IPS-NIHi7 (cell line): ENCODE measurements at regions not wholly inside any gene's neighbourhood (a gene's known extent, or its start where the extent isn't known, plus 50 kb on each side); places are given as distances from the start of the nearest gene placed in this dataset.

Experiments used
- DNase-seq: peaks from one replicate; pipeline ENCODE4 v3.0.0; 2012; ENCODE audit warnings: mixed read lengths; ENCODE audit errors: extremely low spot score

DNA sequence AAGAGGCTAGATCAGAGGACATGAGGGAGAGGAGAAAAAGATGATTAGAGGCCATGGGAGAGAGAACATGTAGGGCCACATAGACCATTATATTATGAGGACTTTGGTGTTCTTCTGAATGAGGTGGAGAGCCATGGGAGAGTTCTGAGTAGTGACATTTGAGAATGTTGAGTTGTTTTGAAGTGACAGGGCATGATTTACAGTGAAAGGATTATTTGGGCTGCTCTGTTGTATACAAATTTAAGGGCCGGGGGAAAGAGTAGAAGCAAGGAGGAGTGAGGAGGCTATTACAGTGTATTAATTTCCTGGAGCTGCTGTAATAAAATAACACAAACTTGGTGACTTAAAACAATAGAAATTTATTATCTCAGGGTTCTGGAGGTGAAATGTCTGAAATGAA, 102.5 kb upstream of the RGS4 start:
- no peak for DNase-seq

DNA sequence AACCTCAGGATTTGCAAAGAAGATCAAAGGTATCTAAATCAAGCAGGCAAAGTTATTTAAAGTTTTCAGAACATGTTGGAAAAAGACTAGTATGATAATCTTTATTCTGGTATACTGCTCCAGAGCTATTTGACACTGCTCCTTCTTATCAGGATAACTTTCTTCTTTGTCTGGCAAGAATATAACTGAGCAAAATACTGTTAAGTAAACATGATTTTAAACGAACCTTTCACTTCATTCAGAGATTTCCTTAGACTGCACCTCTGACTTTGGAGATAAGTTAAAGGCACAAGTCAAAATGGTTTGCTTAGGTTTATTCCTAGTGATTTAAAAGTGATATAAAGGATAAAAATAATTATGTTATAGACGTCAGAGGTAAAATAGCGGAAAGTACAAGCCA, 103.9 kb upstream of the CCDC190 start:
- no peak for DNase-seq

DNA sequence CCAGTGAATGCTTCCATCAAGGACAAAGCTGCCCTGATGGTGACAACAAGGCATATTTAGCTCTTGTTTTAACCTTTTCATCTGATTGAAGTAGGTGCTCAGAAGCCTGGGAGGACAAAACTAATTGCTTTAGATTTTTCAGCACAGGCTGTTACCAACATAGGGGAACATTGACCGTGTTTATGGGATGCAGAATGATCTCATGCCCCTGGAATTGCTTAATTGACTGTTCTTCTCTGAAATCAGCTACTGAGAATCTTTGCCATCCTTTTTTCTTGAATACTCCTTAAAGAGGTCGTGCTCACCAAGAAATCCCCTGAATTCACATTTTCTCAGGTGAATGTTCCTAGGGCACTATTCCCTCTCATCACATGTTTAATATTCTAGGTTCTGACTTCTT, 95.9 kb upstream of the CCDC190 start:
- no peak for DNase-seq

DNA sequence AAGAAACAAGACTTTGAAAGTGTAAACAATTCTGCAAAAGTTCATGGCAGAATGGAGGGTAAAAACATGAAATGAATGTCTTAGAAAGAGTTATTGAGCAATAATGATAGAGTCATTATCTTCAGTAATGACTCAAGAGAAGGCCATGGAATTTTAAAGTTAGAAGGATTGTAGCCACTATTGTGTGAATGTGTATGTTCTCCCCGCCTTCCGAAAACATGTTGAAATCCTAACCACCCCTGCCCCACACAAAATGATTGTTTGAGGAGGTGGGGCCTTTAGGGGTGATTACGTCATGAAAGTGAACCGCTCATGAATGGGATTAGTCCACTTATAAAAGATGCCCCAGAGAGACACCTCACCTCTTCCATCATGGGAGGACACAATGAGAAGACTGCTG, 93.8 kb upstream of the CCDC190 start:
- DNase-seq: no peak

DNA sequence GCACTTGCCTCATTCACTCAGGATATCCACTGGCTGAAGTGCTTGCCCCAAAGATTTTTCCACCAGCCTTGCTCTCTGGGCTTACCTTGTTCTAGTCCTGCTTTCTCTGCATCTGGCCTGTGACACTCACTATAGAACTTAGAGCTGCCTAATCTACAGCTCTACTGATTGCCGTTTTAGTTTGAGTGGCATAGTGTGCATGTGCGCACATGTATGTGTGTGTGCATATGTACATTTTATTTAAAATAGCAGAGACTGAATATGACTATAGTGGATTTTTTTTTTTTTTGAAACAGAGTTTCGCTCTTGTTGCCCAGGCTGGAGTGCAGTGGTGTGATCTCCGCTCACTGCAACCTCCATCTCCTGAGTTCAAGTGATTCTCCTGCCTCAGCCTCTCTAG, 92.0 kb upstream of the CCDC190 start:
- DNase-seq: no peak

DNA sequence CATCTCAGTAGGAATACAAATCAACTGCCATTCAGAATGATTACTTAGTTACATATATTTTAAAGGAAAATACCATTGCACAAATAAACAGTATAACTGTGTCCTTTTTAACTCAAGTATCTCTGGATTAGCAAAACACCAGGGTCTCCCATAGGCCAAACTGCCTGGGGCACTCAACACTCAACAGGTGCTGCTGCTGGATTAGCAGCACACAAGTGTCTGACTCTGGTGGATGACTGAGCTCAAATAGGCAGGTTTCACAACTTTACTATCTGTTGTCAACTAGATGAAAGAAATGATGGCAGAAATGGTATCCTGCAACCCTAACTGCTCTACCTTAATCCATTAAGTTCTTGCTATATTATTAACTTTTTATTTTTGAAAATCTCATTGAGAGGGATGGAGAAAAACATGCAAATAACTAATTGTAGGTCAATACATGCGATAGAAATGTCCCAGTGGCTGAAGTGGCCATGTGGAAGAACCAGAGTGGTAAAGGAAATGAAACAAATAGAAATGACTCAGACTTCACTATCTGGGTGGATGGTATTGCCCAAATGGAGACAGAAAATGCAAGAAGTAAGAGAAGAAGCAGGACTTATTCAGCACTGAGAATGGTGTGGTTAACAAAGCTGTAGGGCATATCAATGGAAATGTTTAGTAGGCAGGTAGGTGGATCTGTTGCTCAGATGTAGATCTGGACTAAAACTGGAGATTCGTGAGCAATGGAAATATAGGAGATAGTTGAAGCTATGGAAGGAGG, 90.8 kb upstream of the CCDC190 start:
- no peak for DNase-seq

DNA sequence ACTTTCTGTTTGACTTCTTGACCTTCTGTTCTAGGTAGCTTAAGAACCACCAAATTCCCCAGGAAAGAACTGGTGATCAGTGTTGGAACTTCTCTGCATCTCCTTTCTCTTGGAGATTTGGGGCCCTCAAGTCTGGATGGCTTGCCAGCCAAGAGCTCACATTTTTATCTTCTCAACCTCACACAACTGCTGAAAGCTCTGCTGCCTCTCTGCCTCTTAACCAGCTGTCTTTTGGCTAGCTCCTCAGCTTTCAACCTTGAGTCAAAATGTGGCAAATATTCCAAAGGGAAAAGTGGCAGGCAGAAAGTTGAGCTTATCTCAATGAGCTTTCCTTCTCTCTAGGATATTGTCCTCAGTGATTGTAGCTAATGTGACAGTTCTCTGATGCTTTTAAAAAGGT, 89.2 kb upstream of the CCDC190 start:
- DNase-seq: no peak

DNA sequence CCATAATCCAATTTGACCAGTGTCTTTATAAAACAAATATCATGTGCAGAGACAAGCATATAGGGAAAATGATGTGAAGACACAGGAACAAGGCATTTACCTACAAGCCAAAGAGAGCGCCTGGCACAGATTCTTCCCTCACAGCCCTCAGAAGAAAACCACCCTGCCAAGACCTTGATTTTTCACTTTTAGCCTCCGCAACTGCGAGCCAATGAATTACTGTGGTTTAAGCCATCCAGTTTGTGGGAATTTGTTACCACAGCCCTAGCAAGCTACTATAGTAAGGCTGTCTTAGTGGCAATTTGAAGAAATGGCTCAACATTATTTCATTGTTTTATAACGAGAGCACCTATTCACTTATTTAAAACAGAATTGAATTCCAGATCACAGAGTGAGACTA, 85.7 kb upstream of the CCDC190 start:
- no peak for DNase-seq

DNA sequence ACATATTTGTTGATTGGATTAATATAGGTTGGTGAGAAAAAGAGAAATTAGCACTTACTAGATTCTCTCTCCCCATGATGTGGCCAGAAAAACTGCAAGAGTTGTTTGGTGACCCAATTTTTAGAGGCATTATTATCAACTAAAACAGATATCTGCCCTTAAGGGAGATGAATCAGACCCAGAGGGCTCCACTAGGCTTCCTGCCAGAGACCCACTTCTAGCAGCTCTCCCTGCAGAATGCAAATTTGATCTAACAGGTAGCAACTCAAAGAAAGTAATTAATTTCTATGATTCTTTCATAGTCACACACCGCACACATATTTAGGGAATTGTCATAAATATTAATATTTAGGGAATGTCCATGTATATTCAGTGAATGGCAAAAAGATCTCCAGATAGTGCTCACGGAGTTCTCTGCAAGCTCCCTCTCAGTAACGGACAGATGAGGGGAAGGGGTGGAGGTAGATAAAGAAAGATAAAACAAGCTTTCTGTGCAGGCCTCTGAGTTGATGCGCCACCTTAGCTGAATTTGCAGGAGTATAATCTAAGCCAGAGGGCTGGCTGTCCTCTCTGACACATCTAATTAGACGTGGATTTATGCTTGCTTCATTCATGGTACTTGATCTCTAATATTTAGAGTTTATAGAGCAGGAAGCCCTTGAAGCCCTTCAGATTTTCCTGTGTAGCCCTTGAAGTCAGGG, 84.1 kb upstream of the CCDC190 start:
- DNase-seq: no peak

DNA sequence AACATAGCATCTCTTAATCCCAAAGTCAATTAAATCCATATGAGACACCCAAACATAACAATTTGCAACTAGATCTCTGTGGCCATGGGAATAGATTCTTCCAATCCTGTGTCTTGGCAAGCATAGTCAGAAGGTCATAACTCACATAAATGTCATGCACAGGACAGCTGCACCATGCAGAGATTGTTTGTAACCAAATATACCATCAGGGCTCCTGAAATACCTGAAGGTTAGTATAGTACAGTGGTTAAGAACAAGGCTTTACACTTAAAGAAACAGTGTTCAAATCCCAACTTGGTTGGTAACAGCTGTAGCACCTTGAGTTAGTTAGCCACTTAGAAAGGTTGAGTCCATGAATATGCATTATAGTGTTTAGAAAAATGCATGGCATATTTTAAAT, 82.6 kb upstream of the CCDC190 start:
- no peak for DNase-seq

DNA sequence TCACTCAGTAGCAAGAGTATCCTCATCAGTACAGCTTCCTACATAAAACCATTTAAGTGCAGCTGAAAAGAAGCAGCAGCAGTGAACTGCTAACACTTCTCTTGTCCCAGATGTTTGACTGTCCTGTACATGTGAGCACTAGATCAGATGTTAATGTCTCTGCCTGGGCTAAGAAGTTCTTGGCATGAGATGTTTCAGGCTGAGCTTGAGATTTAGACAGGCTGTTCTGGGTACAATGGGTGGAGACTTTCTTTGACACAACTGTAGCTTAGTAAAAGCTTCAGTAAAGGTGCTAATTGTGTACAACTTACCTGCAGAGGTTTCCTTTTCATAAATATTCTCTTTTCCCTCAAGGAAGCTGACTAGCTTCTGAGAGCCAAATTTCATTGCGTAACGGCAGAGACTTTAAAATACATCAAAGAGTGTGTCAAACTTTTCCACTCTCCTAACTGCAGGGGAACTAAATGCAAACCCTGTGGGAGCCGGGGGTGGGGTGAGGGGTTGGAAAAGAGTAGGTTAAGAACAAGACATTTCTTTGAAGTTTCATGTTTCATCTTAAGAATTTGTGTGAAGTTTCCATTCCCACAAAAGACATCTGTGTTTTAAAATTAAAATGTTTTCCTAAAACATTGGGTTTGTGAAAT, 82.1 kb upstream of the CCDC190 start:
- DNase-seq: no peak

DNA sequence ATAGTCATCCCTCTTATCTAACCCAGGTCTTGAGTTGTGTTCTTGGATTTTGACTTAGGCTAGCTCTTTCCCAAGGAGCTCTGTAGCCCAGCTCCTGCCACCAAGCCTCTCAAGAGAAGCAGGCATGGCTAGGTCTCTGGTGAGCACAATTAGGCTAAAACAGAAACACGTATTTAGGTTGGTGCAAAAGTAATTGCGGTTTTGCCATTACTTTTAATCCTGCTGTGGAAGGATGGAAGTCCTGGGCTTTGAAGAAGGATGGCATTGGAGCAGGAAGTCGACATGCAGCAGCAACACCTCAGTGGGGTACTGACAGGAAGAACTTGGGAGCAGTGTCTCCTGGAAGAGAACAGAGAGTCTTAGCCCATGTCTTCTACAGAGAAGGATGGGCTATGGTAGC, 80.0 kb upstream of the CCDC190 start:
- no peak for DNase-seq

DNA sequence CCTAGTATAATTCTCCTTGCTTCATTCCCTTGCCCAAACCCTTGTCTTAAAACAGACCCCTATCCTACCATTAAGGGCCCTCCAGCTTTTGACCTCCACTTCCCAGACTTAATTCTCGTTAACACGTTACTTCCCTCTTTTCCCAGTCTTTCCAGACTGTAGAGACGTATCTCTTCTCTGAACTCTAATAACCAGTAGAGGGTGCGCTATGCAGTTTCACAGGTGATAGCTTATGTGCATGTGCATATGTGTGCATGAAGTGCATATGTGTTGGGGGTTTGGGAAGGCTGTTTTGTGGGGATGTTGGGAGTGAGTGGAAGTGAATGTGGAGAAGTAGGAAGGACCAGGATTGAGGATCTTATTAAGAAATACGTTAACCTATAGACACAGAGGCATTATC, 78.1 kb upstream of the CCDC190 start:
- no peak for DNase-seq

DNA sequence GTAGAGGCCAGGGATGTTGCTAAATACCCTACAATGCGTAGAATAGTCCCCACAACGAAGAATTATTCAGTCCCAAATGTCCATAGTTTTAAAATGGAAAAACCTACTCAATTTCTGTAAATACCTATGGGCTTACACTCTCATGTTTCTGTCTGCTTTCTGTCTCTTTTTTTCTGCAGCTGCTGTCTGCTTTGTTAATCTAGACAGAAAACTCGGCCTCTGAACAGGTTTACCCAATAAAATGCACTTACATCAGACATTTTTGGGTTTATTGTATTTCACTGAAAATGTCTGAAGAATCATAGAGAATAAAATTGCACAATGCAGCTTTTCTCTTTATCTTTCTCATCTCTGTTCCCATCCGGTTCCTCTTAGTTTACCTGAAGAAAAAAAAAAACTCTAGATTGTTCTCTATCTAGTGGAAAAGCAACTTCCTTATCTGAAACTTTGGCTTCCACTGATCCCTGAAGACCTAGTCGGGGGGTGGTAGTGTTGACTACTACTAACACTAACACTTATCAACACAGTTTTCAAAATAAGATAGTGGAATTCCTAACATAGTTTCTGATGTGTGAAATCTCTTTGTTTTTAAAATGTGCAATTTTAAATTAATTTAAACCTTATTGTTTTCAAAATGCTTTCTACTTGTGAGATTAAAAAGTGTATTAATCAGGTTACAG, 76.9 kb upstream of the CCDC190 start:
- no peak for DNase-seq

DNA sequence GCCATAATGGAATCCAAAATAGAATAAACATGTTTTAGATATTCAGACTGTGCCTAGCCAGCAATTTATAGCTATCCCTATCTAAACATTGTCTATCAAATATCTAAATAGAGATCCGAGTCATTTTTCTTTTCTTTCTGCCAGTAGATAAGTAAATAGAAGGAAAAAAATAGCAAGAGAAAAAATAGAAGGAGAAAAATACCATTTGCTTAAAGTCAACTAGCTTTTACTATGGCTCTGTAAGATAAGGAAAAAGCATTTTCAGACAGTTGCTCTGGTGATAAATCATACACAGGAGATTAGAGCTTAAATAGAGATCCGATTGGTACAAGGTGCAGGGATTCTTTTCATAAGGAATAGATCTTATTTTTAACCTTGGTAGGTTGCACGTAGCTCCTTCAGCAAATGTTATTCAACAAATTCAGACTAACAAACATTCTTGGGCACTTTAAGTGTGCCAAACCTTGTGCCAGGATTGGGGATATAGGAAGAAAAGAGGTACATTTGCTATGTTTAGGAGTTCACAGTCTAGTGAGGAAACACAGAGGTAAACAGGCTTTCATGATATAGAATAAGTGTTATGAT, 70.1 kb upstream of the CCDC190 start:
- DNase-seq: no peak

DNA sequence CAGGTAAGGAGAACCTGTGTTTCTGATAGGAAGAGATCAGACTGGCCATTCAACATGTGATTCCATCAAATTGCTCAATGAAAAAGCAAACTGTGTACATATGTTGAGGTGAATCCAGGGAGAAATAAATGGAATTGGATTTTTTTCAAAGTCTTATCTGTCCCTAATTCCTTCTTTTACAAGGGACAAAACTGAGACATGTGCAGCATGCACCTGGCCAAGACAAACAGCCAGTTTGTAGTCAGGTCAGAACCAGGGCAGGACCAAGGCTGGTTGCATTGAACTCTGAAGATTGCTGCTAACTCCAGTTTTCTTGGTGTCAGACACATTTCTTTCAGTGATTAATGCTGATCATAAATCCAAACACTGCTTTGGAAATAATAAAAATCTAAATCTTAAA, 69.6 kb upstream of the CCDC190 start:
- no peak for DNase-seq

DNA sequence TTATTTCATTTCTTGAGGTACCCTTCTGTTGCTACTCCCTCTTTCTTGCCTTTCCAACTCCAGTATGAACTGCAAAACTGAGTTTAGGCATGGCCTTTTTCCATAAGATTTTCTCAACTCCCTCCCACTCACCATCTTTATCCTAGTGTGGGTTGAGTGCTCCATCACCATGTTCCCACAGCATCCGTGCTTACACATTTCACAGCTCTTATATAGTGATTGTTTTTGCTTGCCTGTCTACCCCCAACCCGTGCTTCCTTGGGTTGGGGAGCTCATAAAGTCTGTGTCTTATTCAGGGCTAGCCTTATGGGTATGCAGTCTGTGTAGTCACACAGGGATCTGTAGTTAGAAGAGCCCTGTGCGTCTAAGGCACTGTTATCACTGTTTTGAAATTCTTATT, 68.2 kb upstream of the CCDC190 start:
- DNase-seq: no peak

DNA sequence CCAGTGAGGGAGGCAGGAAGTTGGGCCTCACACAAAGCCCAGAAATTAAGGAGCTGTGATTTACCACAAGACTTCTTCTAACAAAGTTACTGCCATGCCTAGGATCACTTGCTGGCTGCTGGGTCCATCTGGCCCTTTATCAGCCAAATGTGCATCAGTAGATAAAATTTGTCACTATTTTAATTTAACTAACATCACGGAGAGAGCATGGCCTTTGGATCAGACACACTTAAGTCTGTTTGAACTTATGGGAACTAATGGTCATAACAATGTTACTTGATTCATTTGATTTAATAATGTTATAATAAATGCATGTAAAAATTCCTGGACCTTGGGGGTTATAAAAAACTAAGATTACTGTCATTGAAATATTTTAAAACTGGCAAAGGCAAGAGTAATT, 67.2 kb upstream of the CCDC190 start:
- DNase-seq: no peak

DNA sequence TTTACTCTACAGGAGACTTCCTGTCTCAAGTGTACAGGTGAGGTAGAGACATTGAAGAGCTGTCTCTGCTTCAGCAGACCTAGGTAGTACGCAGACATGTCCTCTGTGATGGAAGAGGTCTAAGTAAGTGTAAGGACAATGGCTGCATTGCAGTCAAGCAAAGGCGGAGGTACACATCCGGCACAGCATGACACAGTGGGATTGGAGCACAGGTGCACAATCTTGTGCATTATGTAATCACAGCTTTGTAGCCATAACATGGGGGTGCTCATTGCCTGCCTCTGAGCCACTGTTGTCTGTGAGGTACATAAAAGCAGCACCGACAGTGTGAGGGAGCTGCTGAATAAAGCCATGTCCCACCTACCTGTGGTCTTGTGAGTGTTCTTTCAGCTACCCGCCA, 66.4 kb upstream of the CCDC190 start:
- no peak for DNase-seq

DNA sequence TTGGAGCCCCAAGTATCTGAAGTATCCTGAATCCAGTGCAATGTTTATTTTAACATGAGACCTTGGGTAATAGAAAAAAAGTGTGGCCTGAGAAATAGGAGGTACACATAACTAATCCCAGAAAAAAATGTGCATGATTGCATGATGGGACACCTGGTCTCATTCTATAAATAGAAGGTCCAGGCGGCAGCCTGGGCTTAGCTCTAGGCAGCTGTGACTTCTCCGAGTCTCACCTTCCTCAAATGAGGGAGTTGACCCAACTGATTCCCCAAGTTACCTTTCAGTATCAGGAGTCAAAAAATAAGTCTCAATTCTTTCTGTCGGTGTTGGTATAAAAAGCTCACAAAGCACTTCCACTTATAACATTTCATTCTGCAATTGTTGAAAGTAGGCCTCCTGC, 65.9 kb upstream of the CCDC190 start:
- no peak for DNase-seq

DNA sequence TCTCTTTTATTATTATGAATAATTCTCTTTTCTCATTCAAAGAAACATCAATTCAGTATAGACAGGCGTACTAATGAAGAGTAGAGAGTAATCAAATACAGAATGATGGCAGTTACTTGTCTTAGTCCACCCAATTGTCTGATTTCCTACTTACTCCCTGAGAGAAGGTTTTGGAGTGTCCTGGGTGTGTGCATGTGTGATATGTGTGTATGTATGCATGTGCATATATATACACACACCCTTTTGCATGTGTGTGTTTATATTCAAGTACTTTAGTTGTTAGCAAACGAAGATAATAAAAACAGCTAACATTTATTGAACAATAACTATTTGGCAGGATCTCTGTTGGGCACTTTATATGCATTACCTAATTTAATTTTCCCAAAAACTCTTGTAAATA, 63.2 kb upstream of the CCDC190 start:
- DNase-seq: no peak

DNA sequence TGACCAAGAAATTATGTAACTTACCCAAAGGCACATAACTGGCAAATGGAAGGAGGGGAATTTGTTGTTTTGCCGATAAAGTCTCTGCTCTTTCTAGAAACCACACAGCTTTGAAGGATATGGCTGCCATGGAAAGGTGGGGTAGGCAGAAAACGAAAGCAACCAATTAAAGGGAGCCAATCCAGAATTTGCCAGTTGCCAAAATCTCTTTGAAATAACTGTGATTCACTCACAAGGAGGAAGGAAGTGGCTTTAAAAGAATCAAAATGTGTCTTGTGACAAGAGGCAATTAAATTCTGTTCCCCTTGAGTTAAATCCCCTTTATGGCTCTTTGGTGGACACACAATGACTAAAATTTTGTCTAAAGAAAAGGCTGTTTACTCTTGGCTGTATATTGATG, 61.2 kb upstream of the CCDC190 start:
- DNase-seq: no peak
